DOHH2 (cell line): ENCODE measurements at regions not wholly inside any gene's neighbourhood (a gene's known extent, or its start where the extent isn't known, plus 50 kb on each side); places are given as distances from the start of the nearest gene placed in this dataset.
"Not testable (repeated sequence)": the region's sequence is repeated elsewhere in the genome, so short reads cannot be mapped to it uniquely, and the experiment has no call there.

Experiments
- CTCF ChIP-seq: fragments of 200-600 bp; sonication (generic); IDR thresholded peaks from one replicate; pipeline ENCODE4 v1.5.1; 2014; ENCODE audit warnings: antibody characterized with exemption, mild to moderate bottlenecking, low read depth, low read length; ENCODE audit not compliant: poor library complexity, severe bottlenecking
- EZH2phosphoT487 ChIP-seq: fragments of 200-600 bp; sonication (generic); IDR thresholded peaks from 2 replicates; pipeline ENCODE4 v1.6.1; 2017; ENCODE audit warnings: borderline replicate concordance, mild to moderate bottlenecking, antibody characterized with exemption, low read length, moderate library complexity, mixed read lengths

- not testable (repeated sequence) for TF ChIP-seq CTCF, EZH2phosphoT487
These were observed 160.8 kb upstream of the RGS6 start for GRCh38 chr14:71771421-71771820.
